B cell (primary cell): ENCODE measurements at regions not wholly inside any gene's neighbourhood (a gene's known extent, or its start where the extent isn't known, plus 50 kb on each side); places are given as distances from the start of the nearest gene placed in this dataset.

Experiments used
- ATAC-seq: fragments of 200-7000 bp; cut with Tn5 transposase; one replicate; pipeline ENCODE4 v1.10.0; 2021; ENCODE audit warnings: low read depth, mild to moderate bottlenecking, moderate number of reproducible peaks, moderate library complexity
- CTCF ChIA-PET: fragments of 350-600 bp; sonication (Branson Sonifier 250); formaldehyde crosslinking; loops from one replicate; lab custom pipeline; 2021; ENCODE audit warnings: antibody characterized with exemption, inconsistent platforms; lab: Charles Lee
- POLR2A ChIA-PET: fragments of 350-600 bp; sonication (Branson Sonifier 250); formaldehyde crosslinking; loops from one replicate; lab custom pipeline; 2021; ENCODE audit warnings: antibody characterized with exemption; lab: Charles Lee
- DNase-seq: peaks from one replicate; pipeline ENCODE4 v3.0.0; 2013
- H2AFZ ChIP-seq: 2 replicates; pipeline ENCODE4 v1.6.1; 2012; ENCODE audit warnings: mild to moderate bottlenecking, low read depth, low read length; ENCODE audit not compliant: insufficient read depth, poor library complexity, severe bottlenecking
- H3K27ac ChIP-seq, 2 donors: 1 replicate in 1 of 2; 2 replicates in 1 of 2; pipeline ENCODE4 v1.5.1; 2012 to 2013; ENCODE audit warnings: low read length in 2 of 2, mild to moderate bottlenecking in 2 of 2, moderate library complexity in 1 of 2
- H3K27me3 ChIP-seq, 4 experiments: fragments of 200-600 bp in 1 of 4; sonication (generic) in 1 of 4; replicated peaks in 1 of 4; 1 replicate in 2 of 4; 2 replicates in 2 of 4; pipeline versions ENCODE4 v1.6.1 to v1.7.0; 2013 to 2016; ENCODE audit warnings: low read length in 3 of 4, mild to moderate bottlenecking in 2 of 4, mixed read lengths in 1 of 4, moderate library complexity in 1 of 4; ENCODE audit not compliant: insufficient read depth in 4 of 4, control insufficient read depth in 3 of 4; ENCODE audit errors: control extremely low read depth in 1 of 4
- H3K36me3 ChIP-seq, 2 experiments: replicated peaks in 1 of 2; 1 replicate in 1 of 2; 2 replicates in 1 of 2; pipeline versions ENCODE4 v1.6.1 to v1.7.1; 2013; ENCODE audit warnings: low read length in 1 of 2; ENCODE audit not compliant: insufficient read depth in 2 of 2, control insufficient read depth in 1 of 2; ENCODE audit errors: control extremely low read depth in 1 of 2, extremely low read depth in 1 of 2
- H3K4me1 ChIP-seq, 2 donors: fragments of 200-600 bp in 1 of 2; sonication (generic) in 1 of 2; 1 replicate in 1 of 2; 2 replicates in 1 of 2; pipeline versions ENCODE4 v1.5.1 to v1.6.1; 2013 to 2017; ENCODE audit warnings: low read length in 2 of 2; ENCODE audit not compliant: control insufficient read depth in 2 of 2, insufficient read depth in 2 of 2
- H3K4me2 ChIP-seq: replicated peaks from 2 replicates; pipeline ENCODE3; 2012; ENCODE audit warnings: mild to moderate bottlenecking, low read depth, low read length; ENCODE audit not compliant: poor library complexity, severe bottlenecking
- H3K4me3 ChIP-seq, 5 experiments: fragments of 200-600 bp in 1 of 5; sonication (generic) in 1 of 5; 1 replicate in 3 of 5; 2 replicates in 2 of 5; pipeline versions ENCODE4 v1.5.1 to v1.7.0; 2011 to 2016; ENCODE audit warnings: low read length in 4 of 5, mild to moderate bottlenecking in 4 of 5, low read depth in 2 of 5, control low read depth in 1 of 5, moderate library complexity in 1 of 5; ENCODE audit not compliant: insufficient read depth in 1 of 5; ENCODE audit errors: control extremely low read depth in 1 of 5, extremely low read depth in 1 of 5
- H3K79me2 ChIP-seq: fragments of 200-600 bp; sonication (generic); one replicate; pipeline ENCODE4 v1.6.0; 2016; ENCODE audit warnings: low read length; ENCODE audit not compliant: control insufficient read depth, insufficient read depth
- H3K9ac ChIP-seq: fragments of 200-600 bp; sonication (generic); 2 replicates; pipeline ENCODE4 v1.6.1; 2017; ENCODE audit warnings: mild to moderate bottlenecking, low read length, moderate library complexity
- H3K9me3 ChIP-seq, 3 donors: one replicate each; pipeline versions ENCODE4 v1.6.1 to v1.7.1; 2013; ENCODE audit warnings: low read length in 2 of 3; ENCODE audit not compliant: control insufficient read depth in 2 of 3, insufficient read depth in 1 of 3; ENCODE audit errors: control extremely low read depth in 1 of 3
- H4K20me1 ChIP-seq: 2 replicates; pipeline ENCODE4 v1.6.0; 2012; ENCODE audit warnings: mild to moderate bottlenecking, low read length; ENCODE audit not compliant: insufficient read depth, control insufficient read depth, poor library complexity, severe bottlenecking
- H3K27ac Mint-ChIP-seq: one replicate; pipeline ENCODE4 v1.8.0; 2021; ENCODE audit warnings: mixed read lengths
- H3K27me3 Mint-ChIP-seq: one replicate; pipeline ENCODE4 v1.8.0; 2021; ENCODE audit warnings: mixed read lengths
- H3K4me1 Mint-ChIP-seq: one replicate; pipeline ENCODE4 v1.8.0; 2021; ENCODE audit warnings: mixed read lengths
- H3K4me3 Mint-ChIP-seq: one replicate; pipeline ENCODE4 v1.8.0; 2021; ENCODE audit warnings: mixed read lengths
- H3K9me3 Mint-ChIP-seq: one replicate; pipeline ENCODE4 v1.8.0; 2022; ENCODE audit warnings: mixed read lengths; ENCODE audit not compliant: insufficient read depth
- CTCF ChIP-seq: fragments of 200-600 bp; IDR thresholded peaks from one replicate; pipeline ENCODE4 v1.8.0; 2022; ENCODE audit warnings: antibody characterized with exemption, mild to moderate bottlenecking
- EZH2 ChIP-seq: IDR thresholded peaks from 2 replicates; pipeline ENCODE4 v1.6.1; 2012; ENCODE audit warnings: borderline replicate concordance, low read depth, mild to moderate bottlenecking, moderate library complexity, low read length; ENCODE audit not compliant: insufficient read depth, poor library complexity, severe bottlenecking
- WGBS: methylation state at CpG from one replicate; pipeline ENCODE4 v1.1.5; 2013; ENCODE audit warnings: missing lambda C conversion rate; ENCODE audit not compliant: insufficient coverage; 5-methylcytosine and 5-hydroxymethylcytosine counted together
- intact Hi-C: fragments of 100-400 bp; cut with micrococcal nuclease; formaldehyde crosslinking; loops from one replicate; pipeline ENCODE4 v1.10.0; 2022

- Mint-ChIP-seq H3K4me1 (no peaks in the 10 kb centered on the region), H3K27me3 (no peaks in the 10 kb centered on the region), H3K9me3 (peaks cover 3% of the 10 kb centered on the region), H3K4me3 (no peak overlapping the region), H3K27ac (no peak overlapping the region)
- Histone ChIP-seq H3K27me3 (no peaks in the 10 kb centered on the region), H4K20me1 (no peaks in the 10 kb centered on the region), H3K27ac (no peak overlapping the region), H3K4me2 (no peak overlapping the region), H3K9me3 (peaks cover 0 to 3% (median 0%) of the 10 kb centered on the region in 3 donors), H3K4me3 (no peak overlapping the region), H3K36me3 (no peaks in the 10 kb centered on the region), H2AFZ (no peak overlapping the region), H3K4me1 (no peaks in the 10 kb centered on the region), H3K9ac (no peak overlapping the region), H3K79me2 (no peaks in the 10 kb centered on the region)
- DNase-seq (no peak), ATAC-seq (no peak)
- no CpG with 5 or more reads among the region's 1 CpG for WGBS
- intact Hi-C loops, result no loop called here
- ChIA-PET POLR2A (no interaction called here), CTCF (no interaction called here)
- TF ChIP-seq CTCF (no peak), EZH2 (no peak)
Observed at GRCh38 chr4:28209371-28209924, 1348.8 kb downstream of the STIM2 start.

- DNase-seq (no peak), ATAC-seq (no peak)
- no peaks in the 10 kb centered on the region for H4K20me1 ChIP-seq
- H3K4me2 ChIP-seq, result no peak overlapping the region
- ChIA-PET CTCF (no interaction called here), POLR2A (no interaction called here)
- intact Hi-C loops, result no loop called here
- H3K4me1 Mint-ChIP-seq, result no peaks in the 10 kb centered on the region
- no peaks in the 10 kb centered on the region for H3K27me3 ChIP-seq
- no peak overlapping the region for H2AFZ ChIP-seq
- no peaks in the 10 kb centered on the region for H3K27me3 Mint-ChIP-seq
- WGBS, result 50% methylated on average over 2 of the region's 2 CpGs
- H3K9me3 Mint-ChIP-seq, result no peaks in the 10 kb centered on the region
- no peaks in the 10 kb centered on the region for H3K4me1 ChIP-seq
- H3K36me3 ChIP-seq, result no peaks in the 10 kb centered on the region
- H3K27ac ChIP-seq, result no peak overlapping the region
- no peak overlapping the region for H3K9ac ChIP-seq
- H3K9me3 ChIP-seq, result no peaks in the 10 kb centered on the region
- H3K27ac Mint-ChIP-seq, result no peak overlapping the region
- H3K4me3 Mint-ChIP-seq, result no peak overlapping the region
- TF ChIP-seq EZH2, result no peak
- no peak for TF ChIP-seq CTCF
- H3K4me3 ChIP-seq, result no peak overlapping the region
- no peaks in the 10 kb centered on the region for H3K79me2 ChIP-seq
Observed at GRCh38 chr4:28211676-28212470, 1351.2 kb downstream of the STIM2 start.
